Central memory CD8-positive, alpha-beta T cell (primary cell): ENCODE measurements at regions not wholly inside any gene's neighbourhood (a gene's known extent, or its start where the extent isn't known, plus 50 kb on each side); places are given as distances from the start of the nearest gene placed in this dataset.

ENCODE experiments used
- ATAC-seq: fragments of 150-1000 bp; cut with Tn5 transposase; replicated peaks from 2 replicates; pipeline ENCODE4 v1.10.0; 2022; ENCODE audit warnings: mild to moderate bottlenecking, moderate FRiP score, moderate number of reproducible peaks; ENCODE audit not compliant: poor library complexity, severe bottlenecking; ENCODE audit errors: extremely low read depth
- DNase-seq, 2 donors: peaks; one replicate each; pipeline ENCODE4 v3.0.0; 2021; ENCODE audit warnings: low spot score in 2 of 2
- H3K27ac Mint-ChIP-seq: one replicate; pipeline ENCODE4 v1.8.0; 2022; ENCODE audit warnings: low read depth, mild to moderate bottlenecking, moderate library complexity, mixed read lengths
- H3K27me3 Mint-ChIP-seq: one replicate; pipeline ENCODE4 v1.8.0; 2022; ENCODE audit warnings: mixed read lengths
- H3K36me3 Mint-ChIP-seq: one replicate; pipeline ENCODE4 v1.8.0; 2022; ENCODE audit warnings: mild to moderate bottlenecking, moderate library complexity, mixed read lengths; ENCODE audit not compliant: insufficient read depth
- H3K4me1 Mint-ChIP-seq: one replicate; pipeline ENCODE4 v1.8.0; 2022; ENCODE audit warnings: mixed read lengths
- H3K4me3 Mint-ChIP-seq: one replicate; pipeline ENCODE4 v1.8.0; 2022; ENCODE audit warnings: mild to moderate bottlenecking, moderate library complexity, mixed read lengths
- H3K9me3 Mint-ChIP-seq: one replicate; pipeline ENCODE4 v1.8.0; 2022; ENCODE audit warnings: mixed read lengths

GRCh38 chr20:39489986-39490560 is 527.9 kb downstream of the DHX35 start:
- Mint-ChIP-seq H3K4me3 (no peak overlapping the region), H3K4me1 (no peaks in the 10 kb centered on the region), H3K27me3 (peaks cover 17% of the 10 kb centered on the region), H3K9me3 (peaks cover 11% of the 10 kb centered on the region), H3K27ac (no peak overlapping the region), H3K36me3 (no peaks in the 10 kb centered on the region)
- DNase-seq (no peak), ATAC-seq (no peak)

GRCh38 chr20:39480276-39481043 is 518.3 kb downstream of the DHX35 start:
- Mint-ChIP-seq H3K9me3 (no peaks in the 10 kb centered on the region), H3K4me1 (no peaks in the 10 kb centered on the region), H3K36me3 (no peaks in the 10 kb centered on the region), H3K27ac (no peak overlapping the region), H3K4me3 (no peak overlapping the region), H3K27me3 (no peaks in the 10 kb centered on the region)
- DNase-seq (no peak), ATAC-seq (no peak)

GRCh38 chr20:39479196-39479810 is 517.2 kb downstream of the DHX35 start:
- no peak for DNase-seq

GRCh38 chr20:39474879-39475278 is 512.7 kb downstream of the DHX35 start:
- ATAC-seq: no peak
- no peaks in the 10 kb centered on the region for H3K4me1 Mint-ChIP-seq
- H3K27me3 Mint-ChIP-seq: no peaks in the 10 kb centered on the region
- H3K36me3 Mint-ChIP-seq: no peaks in the 10 kb centered on the region
- H3K9me3 Mint-ChIP-seq: no peaks in the 10 kb centered on the region
- no peak overlapping the region for H3K4me3 Mint-ChIP-seq
- no peak overlapping the region for H3K27ac Mint-ChIP-seq
- no peak for DNase-seq

More at GRCh38 chr20:39479196-39479810, 517.2 kb downstream of the DHX35 start:
- H3K36me3 Mint-ChIP-seq: no peaks in the 10 kb centered on the region
- H3K27me3 Mint-ChIP-seq: no peaks in the 10 kb centered on the region
- H3K4me3 Mint-ChIP-seq: no peak overlapping the region
- no peaks in the 10 kb centered on the region for H3K4me1 Mint-ChIP-seq
- H3K27ac Mint-ChIP-seq: no peak overlapping the region
- no peaks in the 10 kb centered on the region for H3K9me3 Mint-ChIP-seq
- no peak for ATAC-seq

- Mint-ChIP-seq H3K4me3 (no peak overlapping the region), H3K4me1 (no peaks in the 10 kb centered on the region), H3K27ac (no peak overlapping the region), H3K27me3 (no peaks in the 10 kb centered on the region), H3K9me3 (no peaks in the 10 kb centered on the region), H3K36me3 (no peaks in the 10 kb centered on the region)
- DNase-seq: no peak
- ATAC-seq: no peak
Observed at GRCh38 chr20:39473536-39473935, 511.4 kb downstream of the DHX35 start.

- Mint-ChIP-seq H3K36me3 (no peaks in the 10 kb centered on the region), H3K27me3 (no peaks in the 10 kb centered on the region), H3K4me3 (no peak overlapping the region), H3K27ac (no peak overlapping the region), H3K9me3 (peaks cover 5% of the 10 kb centered on the region), H3K4me1 (no peaks in the 10 kb centered on the region)
- DNase-seq (no peak), ATAC-seq (no peak)
Observed at GRCh38 chr20:39468703-39469102, 506.6 kb downstream of the DHX35 start.

- no peaks in the 10 kb centered on the region for H3K4me1 Mint-ChIP-seq
- peaks cover 6% of the 10 kb centered on the region for H3K9me3 Mint-ChIP-seq
- no peaks in the 10 kb centered on the region for H3K36me3 Mint-ChIP-seq
- H3K27me3 Mint-ChIP-seq: no peaks in the 10 kb centered on the region
- no peak overlapping the region for H3K4me3 Mint-ChIP-seq
- ATAC-seq (no peak), DNase-seq (no peak)
- no peak overlapping the region for H3K27ac Mint-ChIP-seq
Observed at GRCh38 chr20:39464238-39464637, 502.1 kb downstream of the DHX35 start.

- H3K27ac Mint-ChIP-seq: no peak overlapping the region
- H3K4me1 Mint-ChIP-seq: no peaks in the 10 kb centered on the region
- ATAC-seq (no peak), DNase-seq (no peak)
- H3K4me3 Mint-ChIP-seq: no peak overlapping the region
- no peaks in the 10 kb centered on the region for H3K36me3 Mint-ChIP-seq
- H3K27me3 Mint-ChIP-seq: no peaks in the 10 kb centered on the region
- H3K9me3 Mint-ChIP-seq: peaks cover 6% of the 10 kb centered on the region
Observed at GRCh38 chr20:39462416-39462945, 500.3 kb downstream of the DHX35 start.

- H3K27me3 Mint-ChIP-seq: no peaks in the 10 kb centered on the region
- H3K27ac Mint-ChIP-seq: no peak overlapping the region
- H3K36me3 Mint-ChIP-seq: no peaks in the 10 kb centered on the region
- no peaks in the 10 kb centered on the region for H3K4me1 Mint-ChIP-seq
- ATAC-seq (no peak), DNase-seq (no peak)
- peaks cover 7% of the 10 kb centered on the region for H3K9me3 Mint-ChIP-seq
- no peak overlapping the region for H3K4me3 Mint-ChIP-seq
Observed at GRCh38 chr20:39458452-39458851, 496.3 kb downstream of the DHX35 start.

GRCh38 chr20:39453890-39454289 is 491.7 kb downstream of the DHX35 start:
- no peaks in the 10 kb centered on the region for H3K27me3 Mint-ChIP-seq
- DNase-seq (no peak), ATAC-seq (no peak)
- no peak overlapping the region for H3K27ac Mint-ChIP-seq
- H3K36me3 Mint-ChIP-seq: no peaks in the 10 kb centered on the region
- no peaks in the 10 kb centered on the region for H3K4me1 Mint-ChIP-seq
- H3K9me3 Mint-ChIP-seq: peaks cover 7% of the 10 kb centered on the region
- H3K4me3 Mint-ChIP-seq: no peak overlapping the region

- no peak for ATAC-seq
- Mint-ChIP-seq H3K4me3 (no peak overlapping the region), H3K4me1 (no peaks in the 10 kb centered on the region), H3K27me3 (no peaks in the 10 kb centered on the region), H3K27ac (no peak overlapping the region), H3K9me3 (peaks cover 7% of the 10 kb centered on the region), H3K36me3 (no peaks in the 10 kb centered on the region)
- DNase-seq: no peak
Observed at GRCh38 chr20:39452583-39453340, 490.6 kb downstream of the DHX35 start.

- DNase-seq (no peak), ATAC-seq (no peak)
- no peaks in the 10 kb centered on the region for H3K27me3 Mint-ChIP-seq
- H3K36me3 Mint-ChIP-seq: no peaks in the 10 kb centered on the region
- no peak overlapping the region for H3K27ac Mint-ChIP-seq
- no peaks in the 10 kb centered on the region for H3K4me1 Mint-ChIP-seq
- H3K4me3 Mint-ChIP-seq: no peak overlapping the region
- H3K9me3 Mint-ChIP-seq: peaks cover 6% of the 10 kb centered on the region
Observed at GRCh38 chr20:39451386-39451785, 489.2 kb downstream of the DHX35 start.
